H1 (cell line): ENCODE measurements at regions not wholly inside any gene's neighbourhood (a gene's known extent, or its start where the extent isn't known, plus 50 kb on each side); places are given as distances from the start of the nearest gene placed in this dataset.

ENCODE experiments used
- CTCF ChIA-PET: fragments of 300-600 bp; sonication (Branson Sonifier 250); formaldehyde crosslinking; loops from one replicate; lab custom pipeline; 2021; ENCODE audit not compliant: partially characterized antibody; lab: Charles Lee
- POLR2A ChIA-PET: fragments of 300-600 bp; sonication (Branson Sonifier 250); formaldehyde crosslinking; loops from one replicate; lab custom pipeline; 2021; ENCODE audit warnings: inconsistent platforms; ENCODE audit not compliant: partially characterized antibody; lab: Charles Lee
- DNase-seq, 2 experiments: peaks; one replicate each; pipeline versions ENCODE4 v3.0.0 to v3.0.0-alpha.2; 2010 to 2022; ENCODE audit warnings: low spot score in 2 of 2, low read depth in 1 of 2, mixed read lengths in 1 of 2
- FAIRE-seq: peaks from 2 replicates; lab custom pipeline; 2011; peaks lifted over from hg19 to GRCh38; lab: Jason Lieb, UNC
- H2AFZ ChIP-seq: 2 replicates; pipeline ENCODE4 v1.8.1; 2012; ENCODE audit warnings: low read length, inconsistent platforms
- H2AK5ac ChIP-seq: 2 replicates; pipeline ENCODE4 v1.6.1; 2013; ENCODE audit warnings: low read depth, low read length
- H2BK120ac ChIP-seq: replicated peaks from 2 replicates; pipeline ENCODE3; 2013; ENCODE audit warnings: low read depth, low read length, inconsistent platforms
- H2BK12ac ChIP-seq: 2 replicates; pipeline ENCODE4 v1.6.1; 2013; ENCODE audit warnings: low read depth, low read length
- H2BK15ac ChIP-seq: 2 replicates; pipeline ENCODE4 v1.6.1; 2013; ENCODE audit warnings: low read length
- H2BK20ac ChIP-seq: 2 replicates; pipeline ENCODE4 v1.6.1; 2013; ENCODE audit warnings: low read length
- H2BK5ac ChIP-seq: 2 replicates; pipeline ENCODE4 v1.6.1; 2013; ENCODE audit warnings: low read depth, low read length
- H3K14ac ChIP-seq: 2 replicates; pipeline ENCODE4 v1.6.1; 2013; ENCODE audit warnings: inconsistent platforms; ENCODE audit not compliant: insufficient read length
- H3K18ac ChIP-seq: 2 replicates; pipeline ENCODE4 v1.6.1; 2013; ENCODE audit warnings: low read length; ENCODE audit errors: extremely low read depth
- H3K23ac ChIP-seq: 2 replicates; pipeline ENCODE4 v1.6.1; 2013; ENCODE audit warnings: inconsistent platforms; ENCODE audit not compliant: insufficient read length
- H3K23me2 ChIP-seq: 2 replicates; pipeline ENCODE4 v1.6.1; 2013; ENCODE audit warnings: low read depth, low read length
- H3K27ac ChIP-seq: 2 replicates; pipeline ENCODE4 v1.6.1; 2011; ENCODE audit warnings: low read depth, low read length, inconsistent platforms
- H3K27me3 ChIP-seq, 4 experiments: replicated peaks in 1 of 4; 1 replicate in 1 of 4; 2 replicates in 3 of 4; pipeline versions ENCODE4 v1.6.1 to v1.8.1; 2011 to 2013; ENCODE audit warnings: low read length in 3 of 4, mild to moderate bottlenecking in 3 of 4, inconsistent platforms in 2 of 4, mixed read lengths in 2 of 4, moderate library complexity in 1 of 4; ENCODE audit not compliant: control insufficient read depth in 3 of 4, insufficient read depth in 3 of 4; ENCODE audit errors: extremely low read depth in 1 of 4
- H3K36me3 ChIP-seq, 4 experiments: 2 replicates each; pipeline versions ENCODE4 v1.6.1 to v1.8.1; 2011 to 2013; ENCODE audit warnings: mild to moderate bottlenecking in 4 of 4, low read length in 3 of 4, moderate library complexity in 2 of 4, control low read depth in 1 of 4, inconsistent platforms in 1 of 4; ENCODE audit not compliant: insufficient read depth in 4 of 4, control insufficient read depth in 2 of 4
- H3K4ac ChIP-seq: replicated peaks from 2 replicates; pipeline ENCODE3; 2013; ENCODE audit warnings: low read length, low read depth, mixed read lengths, inconsistent platforms; ENCODE audit not compliant: insufficient read length
- H3K4me1 ChIP-seq, 4 experiments: replicated peaks in 1 of 4; 1 replicate in 1 of 4; 2 replicates in 3 of 4; pipeline versions ENCODE4 v1.6.1 to v1.8.1; 2011 to 2013; ENCODE audit warnings: low read length in 3 of 4, inconsistent platforms in 2 of 4, mixed read lengths in 1 of 4; ENCODE audit not compliant: insufficient read depth in 4 of 4, control insufficient read depth in 3 of 4
- H3K4me2 ChIP-seq, 2 experiments: 2 replicates each; pipeline versions ENCODE4 v1.6.1 to v1.8.1; 2011 to 2013; ENCODE audit warnings: low read depth in 2 of 2, low read length in 2 of 2, control low read depth in 1 of 2, inconsistent platforms in 1 of 2, mild to moderate bottlenecking in 1 of 2; ENCODE audit not compliant: insufficient read depth in 1 of 2
- H3K4me3 ChIP-seq, 4 experiments: fragments of 200-600, 300-600 bp in 1 of 4; sonication (generic), shearing (Covaris generic), sonication (Bioruptor Twin) in 1 of 4; 2 replicates each; pipeline versions ENCODE4 v1.5.1 to v1.8.1; 2011 to 2016; ENCODE audit warnings: low read length in 4 of 4, low read depth in 3 of 4, control low read depth in 2 of 4, inconsistent platforms in 2 of 4, mild to moderate bottlenecking in 2 of 4, mixed read lengths in 1 of 4, moderate library complexity in 1 of 4; ENCODE audit not compliant: insufficient read depth in 2 of 4; ENCODE audit errors: extremely low read depth in 1 of 4
- H3K56ac ChIP-seq: replicated peaks from 2 replicates; pipeline ENCODE3; 2013; ENCODE audit warnings: low read depth, mild to moderate bottlenecking, mixed read lengths, low read length, inconsistent platforms; ENCODE audit not compliant: insufficient read length
- H3K79me1 ChIP-seq: 2 replicates; pipeline ENCODE4 v1.6.1; 2013; ENCODE audit warnings: low read depth, low read length, control low read depth
- H3K79me2 ChIP-seq, 2 experiments: 2 replicates each; pipeline versions ENCODE4 v1.6.1 to v1.8.1; 2012 to 2013; ENCODE audit warnings: low read length in 2 of 2, mild to moderate bottlenecking in 2 of 2, inconsistent platforms in 1 of 2; ENCODE audit not compliant: insufficient read depth in 2 of 2, control insufficient read depth in 1 of 2
- H3K9ac ChIP-seq, 4 experiments: replicated peaks in 1 of 4; 1 replicate in 1 of 4; 2 replicates in 3 of 4; pipeline versions ENCODE4 v1.6.1 to v1.8.1; 2011 to 2013; ENCODE audit warnings: low read depth in 3 of 4, low read length in 3 of 4, control low read depth in 2 of 4, mild to moderate bottlenecking in 2 of 4, moderate library complexity in 2 of 4, inconsistent platforms in 1 of 4; ENCODE audit errors: extremely low read depth in 1 of 4
- H3K9me3 ChIP-seq, 2 experiments: 2 replicates each; pipeline versions ENCODE4 v1.6.1 to v1.8.1; 2012 to 2013; ENCODE audit warnings: mild to moderate bottlenecking in 2 of 2, moderate library complexity in 2 of 2, control low read depth in 1 of 2, inconsistent platforms in 1 of 2, low read depth in 1 of 2, low read length in 1 of 2, mixed read lengths in 1 of 2; ENCODE audit not compliant: insufficient read depth in 2 of 2
- H4K20me1 ChIP-seq, 2 experiments: replicated peaks in 1 of 2; 2 replicates each; pipeline versions ENCODE3 to v1.8.1; 2011 to 2013; ENCODE audit warnings: inconsistent platforms in 2 of 2, low read length in 2 of 2, mild to moderate bottlenecking in 1 of 2; ENCODE audit not compliant: insufficient read depth in 2 of 2, control insufficient read depth in 1 of 2
- H4K5ac ChIP-seq: 2 replicates; pipeline ENCODE4 v1.6.1; 2013; ENCODE audit warnings: low read length, low read depth, mixed read lengths, inconsistent platforms; ENCODE audit not compliant: insufficient read length
- H4K8ac ChIP-seq: 2 replicates; pipeline ENCODE4 v1.8.0; 2013; ENCODE audit warnings: mild to moderate bottlenecking, moderate library complexity, low read length, inconsistent platforms; ENCODE audit not compliant: insufficient read depth; ENCODE audit errors: extremely low read depth
- H4K91ac ChIP-seq: replicated peaks from 2 replicates; pipeline ENCODE3; 2013; ENCODE audit warnings: low read length, mixed read lengths, inconsistent platforms; ENCODE audit not compliant: insufficient read length
- BACH1 ChIP-seq: IDR thresholded peaks from 2 replicates; pipeline ENCODE4 v1.6.1; 2012; ENCODE audit warnings: low read length, improper control_type of control experiment
- BCL11A ChIP-seq, 2 experiments: IDR thresholded peaks; one replicate each; pipeline ENCODE4 v1.6.1; 2011; ENCODE audit warnings: low read depth in 2 of 2, low read length in 2 of 2, mild to moderate bottlenecking in 2 of 2
- CTCF ChIP-seq, 3 experiments: IDR thresholded peaks; 1 replicate in 2 of 3; 2 replicates in 1 of 3; pipeline versions ENCODE4 v1.5.1 to v1.6.1; 2011; ENCODE audit warnings: low read length in 3 of 3, mild to moderate bottlenecking in 3 of 3, inconsistent platforms in 2 of 3, low read depth in 1 of 3, moderate library complexity in 1 of 3; ENCODE audit not compliant: insufficient read depth in 1 of 3; ENCODE audit errors: control extremely low read depth in 1 of 3
- E2F6 ChIP-seq: IDR thresholded peaks from 2 replicates; pipeline ENCODE4 v1.6.1; 2012; ENCODE audit warnings: inconsistent platforms
- EP300 ChIP-seq, 2 experiments: IDR thresholded peaks; 1 replicate in 1 of 2; 2 replicates in 1 of 2; pipeline ENCODE4 v1.6.1; 2011 to 2012; ENCODE audit warnings: low read depth in 2 of 2, low read length in 2 of 2, mild to moderate bottlenecking in 2 of 2, borderline replicate concordance in 1 of 2, inconsistent platforms in 1 of 2, moderate library complexity in 1 of 2
- HDAC2 ChIP-seq, 2 experiments: fragments of 300-600 bp in 1 of 2; sonication (generic) in 1 of 2; IDR thresholded peaks; 2 replicates each; pipeline ENCODE4 v1.6.1; 2011 to 2012; ENCODE audit warnings: low read depth in 2 of 2, low read length in 2 of 2, mild to moderate bottlenecking in 2 of 2, moderate library complexity in 2 of 2, borderline replicate concordance in 1 of 2, inconsistent platforms in 1 of 2
- HDAC6 ChIP-seq: IDR thresholded peaks from one replicate; pipeline ENCODE4 v1.7.1; 2012; ENCODE audit warnings: low read depth, mild to moderate bottlenecking, inconsistent platforms, low read length, moderate library complexity
- TEAD4 ChIP-seq: IDR thresholded peaks from 2 replicates; pipeline ENCODE4 v1.6.1; 2012; ENCODE audit warnings: low read depth, low read length, inconsistent platforms, mixed read lengths
- USF2 ChIP-seq: IDR thresholded peaks from 2 replicates; pipeline ENCODE4 v1.6.1; 2011; ENCODE audit warnings: low read length, improper control_type of control experiment
- YY1 ChIP-seq: IDR thresholded peaks from 2 replicates; pipeline ENCODE4 v1.6.1; 2011; ENCODE audit warnings: low read depth, mild to moderate bottlenecking, low read length
- WGBS, 2 experiments: shearing (Covaris generic) in 1 of 2; methylation state at CpG; one replicate each; pipeline versions ENCODE4 v1.1.6 to v1.1.7; 2013 to 2015; ENCODE audit warnings: low lambda C conversion rate in 2 of 2, mixed read lengths in 2 of 2, inconsistent platforms in 1 of 2, low coverage in 1 of 2, missing lambda C conversion rate in 1 of 2; ENCODE audit not compliant: insufficient replicate concordance in 2 of 2, insufficient coverage in 1 of 2, insufficient read length in 1 of 2; ENCODE audit errors: extremely low coverage in 1 of 2, missing lambda C conversion rate in 1 of 2; 5-methylcytosine and 5-hydroxymethylcytosine counted together

GRCh38 chr9:1766042-1766441 lies 249.1 kb upstream of the SMARCA2 start:
- no peak overlapping the region for H2BK120ac ChIP-seq
- no peak overlapping the region for H3K4me2 ChIP-seq
- no peak overlapping the region for H3K23ac ChIP-seq
- no peaks in the 10 kb centered on the region for H3K23me2 ChIP-seq
- H3K4me3 ChIP-seq = no peak overlapping the region
- H3K36me3 ChIP-seq = no peaks in the 10 kb centered on the region
- POLR2A ChIA-PET = no interaction called here
- no peak overlapping the region for H3K18ac ChIP-seq
- no peak overlapping the region for H3K14ac ChIP-seq
- no peak overlapping the region for H4K8ac ChIP-seq
- TF ChIP-seq HDAC2 (IDR thresholded peaks at IDR 0.05; ENCODE audit: borderline replicate concordance in 1 of 2, low read depth in 2 of 2, low read length in 2 of 2) (no peak), BCL11A (IDR thresholded peaks at IDR 0.05; ENCODE audit: low read depth in 2 of 2, low read length in 2 of 2) (no peak), TEAD4 (no peak), YY1 (no peak), EP300 (IDR thresholded peaks at IDR 0.05; ENCODE audit: borderline replicate concordance in 1 of 2, low read depth in 2 of 2, low read length in 2 of 2) (no peak), USF2 (no peak), CTCF (IDR thresholded peaks at IDR 0.05; ENCODE audit: control extremely low read depth in 1 of 3, insufficient read depth in 1 of 3, low read depth in 1 of 3, low read length in 3 of 3) (no peak), BACH1 (no peak), E2F6 (no peak), HDAC6 (no peak)
- H2BK20ac ChIP-seq = no peak overlapping the region
- H2AK5ac ChIP-seq = no peak overlapping the region
- no peak overlapping the region for H4K91ac ChIP-seq
- no peak overlapping the region for H2AFZ ChIP-seq
- H3K4me1 ChIP-seq = no peaks in the 10 kb centered on the region
- no peak overlapping the region for H3K4ac ChIP-seq
- H3K79me1 ChIP-seq = no peaks in the 10 kb centered on the region
- 86% methylated on average over 2 of the region's 2 CpGs; no CpG with 5 or more reads in 1 of the 2 experiments for WGBS, 2 experiments
- no peak for DNase-seq
- FAIRE-seq = no peak
- H2BK5ac ChIP-seq = no peak overlapping the region
- H3K27ac ChIP-seq = no peak overlapping the region
- H2BK12ac ChIP-seq = no peak overlapping the region
- no peak overlapping the region for H3K56ac ChIP-seq
- no peaks in the 10 kb centered on the region for H4K20me1 ChIP-seq
- no peak overlapping the region for H3K9ac ChIP-seq
- no peak overlapping the region for H2BK15ac ChIP-seq
- no peaks in the 10 kb centered on the region for H3K27me3 ChIP-seq
- CTCF ChIA-PET = interaction anchor here (1.1 kb wide), 1 partner anchor 33 kb away, joined by 3 read pairs; no protein-coding TSS in a partner anchor
- no peak overlapping the region for H4K5ac ChIP-seq
- peaks cover 3% of the 10 kb centered on the region in 2 experiments; a peak in 2 of 4 replicates for H3K9me3 ChIP-seq
- no peaks in the 10 kb centered on the region for H3K79me2 ChIP-seq
